H1 (cell line): ENCODE measurements at regions not wholly inside any gene's neighbourhood (a gene's known extent, or its start where the extent isn't known, plus 50 kb on each side); places are given as distances from the start of the nearest gene placed in this dataset.

ENCODE experiments used
- CTCF ChIA-PET: fragments of 300-600 bp; sonication (Branson Sonifier 250); formaldehyde crosslinking; loops from one replicate; lab custom pipeline; 2021; ENCODE audit not compliant: partially characterized antibody; lab: Charles Lee
- POLR2A ChIA-PET: fragments of 300-600 bp; sonication (Branson Sonifier 250); formaldehyde crosslinking; loops from one replicate; lab custom pipeline; 2021; ENCODE audit warnings: inconsistent platforms; ENCODE audit not compliant: partially characterized antibody; lab: Charles Lee
- DNase-seq, 2 experiments: peaks; one replicate each; pipeline versions ENCODE4 v3.0.0 to v3.0.0-alpha.2; 2010 to 2022; ENCODE audit warnings: low spot score in 2 of 2, low read depth in 1 of 2, mixed read lengths in 1 of 2
- FAIRE-seq: peaks from 2 replicates; lab custom pipeline; 2011; peaks lifted over from hg19 to GRCh38; lab: Jason Lieb, UNC
- H2AFZ ChIP-seq: 2 replicates; pipeline ENCODE4 v1.8.1; 2012; ENCODE audit warnings: low read length, inconsistent platforms
- H2AK5ac ChIP-seq: 2 replicates; pipeline ENCODE4 v1.6.1; 2013; ENCODE audit warnings: low read depth, low read length
- H2BK120ac ChIP-seq: replicated peaks from 2 replicates; pipeline ENCODE3; 2013; ENCODE audit warnings: low read depth, low read length, inconsistent platforms
- H2BK12ac ChIP-seq: 2 replicates; pipeline ENCODE4 v1.6.1; 2013; ENCODE audit warnings: low read depth, low read length
- H2BK15ac ChIP-seq: 2 replicates; pipeline ENCODE4 v1.6.1; 2013; ENCODE audit warnings: low read length
- H2BK20ac ChIP-seq: 2 replicates; pipeline ENCODE4 v1.6.1; 2013; ENCODE audit warnings: low read length
- H2BK5ac ChIP-seq: 2 replicates; pipeline ENCODE4 v1.6.1; 2013; ENCODE audit warnings: low read depth, low read length
- H3K14ac ChIP-seq: 2 replicates; pipeline ENCODE4 v1.6.1; 2013; ENCODE audit warnings: inconsistent platforms; ENCODE audit not compliant: insufficient read length
- H3K18ac ChIP-seq: 2 replicates; pipeline ENCODE4 v1.6.1; 2013; ENCODE audit warnings: low read length; ENCODE audit errors: extremely low read depth
- H3K23ac ChIP-seq: 2 replicates; pipeline ENCODE4 v1.6.1; 2013; ENCODE audit warnings: inconsistent platforms; ENCODE audit not compliant: insufficient read length
- H3K23me2 ChIP-seq: 2 replicates; pipeline ENCODE4 v1.6.1; 2013; ENCODE audit warnings: low read depth, low read length
- H3K27ac ChIP-seq: 2 replicates; pipeline ENCODE4 v1.6.1; 2011; ENCODE audit warnings: low read depth, low read length, inconsistent platforms
- H3K27me3 ChIP-seq, 4 experiments: replicated peaks in 1 of 4; 1 replicate in 1 of 4; 2 replicates in 3 of 4; pipeline versions ENCODE4 v1.6.1 to v1.8.1; 2011 to 2013; ENCODE audit warnings: low read length in 3 of 4, mild to moderate bottlenecking in 3 of 4, inconsistent platforms in 2 of 4, mixed read lengths in 2 of 4, moderate library complexity in 1 of 4; ENCODE audit not compliant: control insufficient read depth in 3 of 4, insufficient read depth in 3 of 4; ENCODE audit errors: extremely low read depth in 1 of 4
- H3K36me3 ChIP-seq, 4 experiments: 2 replicates each; pipeline versions ENCODE4 v1.6.1 to v1.8.1; 2011 to 2013; ENCODE audit warnings: mild to moderate bottlenecking in 4 of 4, low read length in 3 of 4, moderate library complexity in 2 of 4, control low read depth in 1 of 4, inconsistent platforms in 1 of 4; ENCODE audit not compliant: insufficient read depth in 4 of 4, control insufficient read depth in 2 of 4
- H3K4ac ChIP-seq: replicated peaks from 2 replicates; pipeline ENCODE3; 2013; ENCODE audit warnings: low read length, low read depth, mixed read lengths, inconsistent platforms; ENCODE audit not compliant: insufficient read length
- H3K4me1 ChIP-seq, 4 experiments: replicated peaks in 1 of 4; 1 replicate in 1 of 4; 2 replicates in 3 of 4; pipeline versions ENCODE4 v1.6.1 to v1.8.1; 2011 to 2013; ENCODE audit warnings: low read length in 3 of 4, inconsistent platforms in 2 of 4, mixed read lengths in 1 of 4; ENCODE audit not compliant: insufficient read depth in 4 of 4, control insufficient read depth in 3 of 4
- H3K4me2 ChIP-seq, 2 experiments: 2 replicates each; pipeline versions ENCODE4 v1.6.1 to v1.8.1; 2011 to 2013; ENCODE audit warnings: low read depth in 2 of 2, low read length in 2 of 2, control low read depth in 1 of 2, inconsistent platforms in 1 of 2, mild to moderate bottlenecking in 1 of 2; ENCODE audit not compliant: insufficient read depth in 1 of 2
- H3K4me3 ChIP-seq, 4 experiments: fragments of 200-600, 300-600 bp in 1 of 4; sonication (generic), shearing (Covaris generic), sonication (Bioruptor Twin) in 1 of 4; 2 replicates each; pipeline versions ENCODE4 v1.5.1 to v1.8.1; 2011 to 2016; ENCODE audit warnings: low read length in 4 of 4, low read depth in 3 of 4, control low read depth in 2 of 4, inconsistent platforms in 2 of 4, mild to moderate bottlenecking in 2 of 4, mixed read lengths in 1 of 4, moderate library complexity in 1 of 4; ENCODE audit not compliant: insufficient read depth in 2 of 4; ENCODE audit errors: extremely low read depth in 1 of 4
- H3K56ac ChIP-seq: replicated peaks from 2 replicates; pipeline ENCODE3; 2013; ENCODE audit warnings: low read depth, mild to moderate bottlenecking, mixed read lengths, low read length, inconsistent platforms; ENCODE audit not compliant: insufficient read length
- H3K79me1 ChIP-seq: 2 replicates; pipeline ENCODE4 v1.6.1; 2013; ENCODE audit warnings: low read depth, low read length, control low read depth
- H3K79me2 ChIP-seq, 2 experiments: 2 replicates each; pipeline versions ENCODE4 v1.6.1 to v1.8.1; 2012 to 2013; ENCODE audit warnings: low read length in 2 of 2, mild to moderate bottlenecking in 2 of 2, inconsistent platforms in 1 of 2; ENCODE audit not compliant: insufficient read depth in 2 of 2, control insufficient read depth in 1 of 2
- H3K9ac ChIP-seq, 4 experiments: replicated peaks in 1 of 4; 1 replicate in 1 of 4; 2 replicates in 3 of 4; pipeline versions ENCODE4 v1.6.1 to v1.8.1; 2011 to 2013; ENCODE audit warnings: low read depth in 3 of 4, low read length in 3 of 4, control low read depth in 2 of 4, mild to moderate bottlenecking in 2 of 4, moderate library complexity in 2 of 4, inconsistent platforms in 1 of 4; ENCODE audit errors: extremely low read depth in 1 of 4
- H3K9me3 ChIP-seq, 2 experiments: 2 replicates each; pipeline versions ENCODE4 v1.6.1 to v1.8.1; 2012 to 2013; ENCODE audit warnings: mild to moderate bottlenecking in 2 of 2, moderate library complexity in 2 of 2, control low read depth in 1 of 2, inconsistent platforms in 1 of 2, low read depth in 1 of 2, low read length in 1 of 2, mixed read lengths in 1 of 2; ENCODE audit not compliant: insufficient read depth in 2 of 2
- H4K20me1 ChIP-seq, 2 experiments: replicated peaks in 1 of 2; 2 replicates each; pipeline versions ENCODE3 to v1.8.1; 2011 to 2013; ENCODE audit warnings: inconsistent platforms in 2 of 2, low read length in 2 of 2, mild to moderate bottlenecking in 1 of 2; ENCODE audit not compliant: insufficient read depth in 2 of 2, control insufficient read depth in 1 of 2
- H4K5ac ChIP-seq: 2 replicates; pipeline ENCODE4 v1.6.1; 2013; ENCODE audit warnings: low read length, low read depth, mixed read lengths, inconsistent platforms; ENCODE audit not compliant: insufficient read length
- H4K8ac ChIP-seq: 2 replicates; pipeline ENCODE4 v1.8.0; 2013; ENCODE audit warnings: mild to moderate bottlenecking, moderate library complexity, low read length, inconsistent platforms; ENCODE audit not compliant: insufficient read depth; ENCODE audit errors: extremely low read depth
- H4K91ac ChIP-seq: replicated peaks from 2 replicates; pipeline ENCODE3; 2013; ENCODE audit warnings: low read length, mixed read lengths, inconsistent platforms; ENCODE audit not compliant: insufficient read length
- EGR1 ChIP-seq: IDR thresholded peaks from 2 replicates; pipeline ENCODE4 v1.6.1; 2011; ENCODE audit warnings: low read depth, low read length, borderline replicate concordance
- EZH2 ChIP-seq: fragments of 200-600 bp; sonication (generic); IDR thresholded peaks from 2 replicates; pipeline ENCODE4 v1.7.1; 2012; ENCODE audit warnings: low read depth, mild to moderate bottlenecking, moderate library complexity, low read length, inconsistent platforms; ENCODE audit not compliant: severe bottlenecking
- FOSL1 ChIP-seq: IDR thresholded peaks from 2 replicates; pipeline ENCODE4 v1.6.1; 2011; ENCODE audit warnings: mild to moderate bottlenecking, low read depth, low read length, moderate library complexity; ENCODE audit not compliant: insufficient read depth
- HDAC6 ChIP-seq: IDR thresholded peaks from one replicate; pipeline ENCODE4 v1.7.1; 2012; ENCODE audit warnings: low read depth, mild to moderate bottlenecking, inconsistent platforms, low read length, moderate library complexity
- POLR2AphosphoS5 ChIP-seq: IDR thresholded peaks from 2 replicates; pipeline ENCODE4 v1.6.1; 2011; ENCODE audit warnings: low read depth, low read length
- RNF2 ChIP-seq: fragments of 200-900, 300-1000 bp; sonication (generic); IDR thresholded peaks from 2 replicates; pipeline ENCODE4 v1.7.1; 2016; ENCODE audit warnings: borderline replicate concordance, low read depth, mild to moderate bottlenecking, antibody characterized with exemption, low read length; ENCODE audit not compliant: poor library complexity, severe bottlenecking; ENCODE audit errors: missing control alignments
- SAP30 ChIP-seq: fragments of 300-600 bp; sonication (generic); IDR thresholded peaks from 2 replicates; pipeline ENCODE4 v1.7.1; 2012; ENCODE audit warnings: low read length, moderate library complexity, mild to moderate bottlenecking, inconsistent platforms; ENCODE audit not compliant: insufficient read depth, insufficient replicate concordance
- SIX5 ChIP-seq: IDR thresholded peaks from 2 replicates; pipeline ENCODE4 v1.6.1; 2011; ENCODE audit warnings: mild to moderate bottlenecking, low read depth, low read length
- SP1 ChIP-seq: IDR thresholded peaks from 2 replicates; pipeline ENCODE4 v1.6.1; 2011; ENCODE audit warnings: low read depth, low read length
- SP2 ChIP-seq: IDR thresholded peaks from 2 replicates; pipeline ENCODE4 v1.6.1; 2012; ENCODE audit warnings: mild to moderate bottlenecking, low read length, inconsistent platforms
- SP4 ChIP-seq: IDR thresholded peaks from 2 replicates; pipeline ENCODE4 v1.6.1; 2012; ENCODE audit warnings: low read length, inconsistent platforms
- SRF ChIP-seq: IDR thresholded peaks from 2 replicates; pipeline ENCODE4 v1.6.1; 2011; ENCODE audit warnings: mild to moderate bottlenecking, low read depth, low read length, moderate library complexity
- SUZ12 ChIP-seq: fragments of 200-600 bp; sonication (generic); IDR thresholded peaks from 2 replicates; pipeline ENCODE4 v1.6.1; 2012; ENCODE audit warnings: mild to moderate bottlenecking, inconsistent platforms, low read length, moderate library complexity, mixed read lengths
- TAF7 ChIP-seq: optimal IDR thresholded peaks from 2 replicates; pipeline ENCODE3; 2011; ENCODE audit warnings: low read depth, mild to moderate bottlenecking, inconsistent platforms, low read length, moderate library complexity, borderline replicate concordance
- TCF12 ChIP-seq: IDR thresholded peaks from 2 replicates; pipeline ENCODE4 v1.6.1; 2011; ENCODE audit warnings: low read depth, mild to moderate bottlenecking, low read length
- ZNF274 ChIP-seq: IDR thresholded peaks from 2 replicates; pipeline ENCODE4 v1.7.0; 2012; ENCODE audit warnings: low read length, borderline replicate concordance; ENCODE audit errors: extremely low read depth
- WGBS, 2 experiments: shearing (Covaris generic) in 1 of 2; methylation state at CpG; one replicate each; pipeline versions ENCODE4 v1.1.6 to v1.1.7; 2013 to 2015; ENCODE audit warnings: low lambda C conversion rate in 2 of 2, mixed read lengths in 2 of 2, inconsistent platforms in 1 of 2, low coverage in 1 of 2, missing lambda C conversion rate in 1 of 2; ENCODE audit not compliant: insufficient replicate concordance in 2 of 2, insufficient coverage in 1 of 2, insufficient read length in 1 of 2; ENCODE audit errors: extremely low coverage in 1 of 2, missing lambda C conversion rate in 1 of 2; 5-methylcytosine and 5-hydroxymethylcytosine counted together

DNA sequence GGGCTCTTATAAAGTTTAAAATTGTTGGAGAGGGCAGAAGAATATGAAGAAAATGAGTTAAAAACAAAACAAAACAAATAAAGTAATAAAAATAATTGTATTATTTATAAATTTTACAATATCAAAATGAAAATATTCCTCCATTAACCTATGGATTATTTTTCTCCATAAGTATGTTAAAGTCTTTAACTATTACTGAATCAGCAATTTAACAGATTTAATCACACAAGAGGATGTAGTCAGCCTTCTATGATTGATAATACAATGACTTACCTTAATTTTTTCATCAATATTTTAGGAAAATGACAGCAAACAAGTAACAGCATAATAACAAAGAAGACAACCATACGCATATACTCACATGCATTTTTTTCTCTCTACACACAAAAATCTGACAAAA is 1195.3 kb upstream of the NUDT12 start:
- H3K79me2 ChIP-seq = no peaks in the 10 kb centered on the region
- H2BK120ac ChIP-seq = no peak overlapping the region
- H4K91ac ChIP-seq = no peak overlapping the region
- no peak overlapping the region for H2BK5ac ChIP-seq
- H3K4me3 ChIP-seq = no peak overlapping the region
- no peaks in the 10 kb centered on the region for H3K36me3 ChIP-seq
- no peak overlapping the region for H4K5ac ChIP-seq
- 95% methylated on average over 1 of the region's 1 CpG; no CpG with 5 or more reads in 1 of the 2 experiments for WGBS, 2 experiments
- no peak overlapping the region for H3K27ac ChIP-seq
- no peak overlapping the region for H3K18ac ChIP-seq
- no peaks in the 10 kb centered on the region for H3K79me1 ChIP-seq
- peaks cover 0 to 3% (median 0%) of the 10 kb centered on the region in 4 experiments; a peak in 2 of 7 replicates for H3K4me1 ChIP-seq
- H3K4me2 ChIP-seq = no peak overlapping the region
- H3K9me3 ChIP-seq = no peaks in the 10 kb centered on the region; a peak in 1 of 4 replicates
- no peak overlapping the region for H3K56ac ChIP-seq
- CTCF ChIA-PET = no interaction called here
- no peak overlapping the region for H2BK15ac ChIP-seq
- POLR2A ChIA-PET = no interaction called here
- H4K8ac ChIP-seq = no peak overlapping the region
- H2AK5ac ChIP-seq = no peak overlapping the region
- H2AFZ ChIP-seq = no peak overlapping the region
- no peak overlapping the region for H3K23ac ChIP-seq
- no peak overlapping the region for H2BK20ac ChIP-seq
- no peak overlapping the region for H3K9ac ChIP-seq
- no peaks in the 10 kb centered on the region for H3K23me2 ChIP-seq
- H2BK12ac ChIP-seq = no peak overlapping the region
- FAIRE-seq (no peak), DNase-seq (no peak)
- no peak overlapping the region for H3K4ac ChIP-seq
- H3K27me3 ChIP-seq = no peaks in the 10 kb centered on the region
- H3K14ac ChIP-seq = no peak overlapping the region
- H4K20me1 ChIP-seq = no peaks in the 10 kb centered on the region
- TF ChIP-seq TCF12 = no peak
- TF ChIP-seq SRF = no peak
- no peak for TF ChIP-seq EGR1
- TF ChIP-seq SP2 = no peak
- no peak for TF ChIP-seq SP4
- no peak for TF ChIP-seq SP1
- no peak for TF ChIP-seq SUZ12
- no peak for TF ChIP-seq POLR2AphosphoS5
- no peak for TF ChIP-seq SAP30
- TF ChIP-seq RNF2 = no peak
- no peak for TF ChIP-seq HDAC6
- no peak for TF ChIP-seq SIX5
- no peak for TF ChIP-seq TAF7
- TF ChIP-seq ZNF274 = no peak
- no peak for TF ChIP-seq EZH2
- TF ChIP-seq FOSL1 = no peak
